Gastrocnemius medialis (tissue), 4 donors: ENCODE measurements at regions not wholly inside any gene's neighbourhood (a gene's known extent, or its start where the extent isn't known, plus 50 kb on each side); places are given as distances from the start of the nearest gene placed in this dataset.

Experiments
- CTCF ChIP-seq, 5 experiments: fragments of 450-650 bp in 3 of 5; fragments of 200-600 bp in 2 of 5; sonication (generic) in 2 of 5; IDR thresholded peaks in 4 of 5; conservative IDR thresholded peaks in 1 of 5; 1 replicate in 4 of 5; 2 replicates in 1 of 5; pipeline ENCODE4 v1.5.1; 2016 to 2019; ENCODE audit warnings: antibody characterized with exemption in 5 of 5, mild to moderate bottlenecking in 3 of 5, moderate library complexity in 3 of 5
- POLR2A ChIP-seq, 2 donors: fragments of 450-650 bp; IDR thresholded peaks; one replicate each; pipeline ENCODE4 v1.6.1; 2017; ENCODE audit warnings: antibody characterized with exemption in 2 of 2, mild to moderate bottlenecking in 2 of 2, moderate library complexity in 2 of 2

GRCh38 chr4:138957302-138957701, 58.3 kb upstream of the NOCT start:
- TF ChIP-seq CTCF (IDR thresholded peaks at IDR 0.05 in 4 of 5, conservative IDR thresholded peaks at IDR 0.05 in 1 of 5) (no peak), POLR2A (IDR thresholded peaks at IDR 0.05) (no peak)
